NCI-H1048 (cell line): ENCODE measurements at regions not wholly inside any gene's neighbourhood (a gene's known extent, or its start where the extent isn't known, plus 50 kb on each side); places are given as distances from the start of the nearest gene placed in this dataset.

Experiments
- DNase-seq: peaks from one replicate; lab custom pipeline; 2025; lab: John Stamatoyannopoulos, UW

- no peak for DNase-seq
These were observed 88.6 kb upstream of the RCN1 start for GRCh38 chr11:32002311-32002710.

- no peak for DNase-seq
These were observed 92.9 kb upstream of the RCN1 start for GRCh38 chr11:31997955-31998354.

GRCh38 chr11:31996159-31996881, 94.6 kb upstream of the RCN1 start:
- DNase-seq, result no peak

GRCh38 chr11:31995525-31996094, 95.3 kb upstream of the RCN1 start:
- no peak for DNase-seq

GRCh38 chr11:31995032-31995431, 95.8 kb upstream of the RCN1 start:
- DNase-seq, result no peak

GRCh38 chr11:31987118-31988005, 103.5 kb upstream of the RCN1 start:
- no peak for DNase-seq

- DNase-seq, result no peak
These were observed 104.5 kb upstream of the RCN1 start for GRCh38 chr11:31986201-31986889.

DNA sequence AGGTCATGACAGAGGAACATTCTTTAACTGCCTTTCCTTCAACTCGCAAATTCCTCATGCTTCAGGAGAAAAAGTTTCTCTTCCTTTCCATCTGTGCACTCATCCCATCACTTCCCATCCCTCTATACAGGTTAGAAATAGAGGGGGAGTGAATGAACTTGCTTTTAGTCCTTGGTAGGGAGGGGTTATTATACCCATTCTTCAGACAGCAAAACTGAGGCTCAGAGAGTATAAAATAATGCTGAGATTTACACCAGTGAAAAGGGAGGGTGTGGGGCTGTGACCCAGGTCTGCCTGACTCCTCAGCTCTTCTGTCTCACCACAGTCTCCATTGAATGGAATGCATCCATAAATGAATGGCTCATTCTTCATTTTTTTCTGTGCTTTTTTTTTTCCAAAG, 109.4 kb upstream of the RCN1 start:
- no peak for DNase-seq

DNA sequence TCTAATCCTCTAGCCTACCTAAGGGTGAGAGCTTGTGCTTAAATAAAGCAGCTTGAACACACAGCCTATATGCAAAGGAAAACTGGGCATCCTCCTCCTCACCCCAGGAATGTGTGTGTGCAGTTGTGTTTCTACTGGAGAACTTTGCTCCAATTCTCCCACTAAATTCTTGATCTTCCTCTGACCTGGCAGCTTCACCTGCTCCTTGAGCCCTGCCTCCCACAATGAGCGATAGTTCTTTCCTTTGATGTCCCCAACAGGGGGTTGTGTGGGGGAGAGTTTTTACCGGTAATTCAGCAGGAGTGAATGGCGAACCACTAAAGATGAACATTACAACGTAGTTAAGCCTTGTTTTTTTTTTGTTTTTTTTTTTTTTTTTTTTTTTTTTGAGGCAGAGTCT, 113.5 kb upstream of the RCN1 start:
- no peak for DNase-seq

DNA sequence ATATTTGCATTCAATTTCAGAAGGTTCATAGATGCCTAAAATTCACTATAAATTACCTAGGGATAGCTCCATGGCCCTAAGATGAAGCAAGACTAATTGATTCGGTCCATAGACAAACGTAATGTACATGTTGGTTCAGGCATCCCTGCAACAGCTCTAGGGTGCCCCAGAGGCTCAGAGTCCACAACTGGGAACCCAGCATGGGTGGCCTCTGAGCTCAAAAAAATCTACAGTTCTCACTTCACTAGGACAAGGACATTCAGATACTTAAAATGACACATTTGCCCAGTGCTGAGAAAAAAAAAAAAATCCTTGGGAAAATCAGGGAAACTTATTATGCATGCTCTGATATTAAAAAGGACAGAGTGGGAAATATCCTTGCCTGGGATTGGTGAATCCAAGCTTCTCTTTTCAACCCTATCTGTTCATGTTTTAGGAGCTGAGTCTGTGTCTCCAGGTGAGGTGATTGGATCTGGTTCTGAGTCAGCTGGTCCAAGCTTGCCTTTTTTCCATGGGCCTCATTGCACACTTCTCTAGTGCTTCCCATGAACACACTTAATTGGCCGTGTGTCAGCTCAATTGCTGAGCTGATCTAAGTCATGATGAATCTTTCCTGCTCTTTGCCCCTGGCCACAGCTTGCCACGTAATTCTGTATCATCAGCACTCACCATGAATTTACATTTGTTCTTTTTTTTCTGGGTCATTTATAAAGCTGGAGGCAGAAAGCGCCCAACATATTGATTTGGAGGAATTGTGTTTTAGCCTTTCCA, 116.3 kb upstream of the RCN1 start:
- DNase-seq, result no peak

DNA sequence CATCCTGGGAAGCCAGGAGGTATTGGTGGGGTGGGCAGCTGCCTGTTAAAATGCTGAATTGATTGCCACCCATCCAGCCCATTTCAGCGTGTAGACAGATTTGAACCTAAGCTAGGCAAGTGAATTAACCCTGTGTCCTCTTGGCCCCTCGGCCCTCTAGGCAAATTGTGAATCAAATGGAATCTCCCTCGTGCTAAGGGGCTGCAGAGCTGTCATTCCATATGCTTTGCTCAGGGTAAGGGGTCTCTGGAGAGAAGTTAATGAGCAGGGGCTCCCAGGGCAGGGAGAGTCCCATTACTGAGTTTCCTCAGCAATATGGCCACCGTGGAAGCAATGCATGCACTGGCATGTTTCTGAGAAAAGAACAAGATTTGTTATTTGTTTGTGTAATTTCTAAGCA, 117.7 kb upstream of the RCN1 start:
- DNase-seq, result no peak

DNA sequence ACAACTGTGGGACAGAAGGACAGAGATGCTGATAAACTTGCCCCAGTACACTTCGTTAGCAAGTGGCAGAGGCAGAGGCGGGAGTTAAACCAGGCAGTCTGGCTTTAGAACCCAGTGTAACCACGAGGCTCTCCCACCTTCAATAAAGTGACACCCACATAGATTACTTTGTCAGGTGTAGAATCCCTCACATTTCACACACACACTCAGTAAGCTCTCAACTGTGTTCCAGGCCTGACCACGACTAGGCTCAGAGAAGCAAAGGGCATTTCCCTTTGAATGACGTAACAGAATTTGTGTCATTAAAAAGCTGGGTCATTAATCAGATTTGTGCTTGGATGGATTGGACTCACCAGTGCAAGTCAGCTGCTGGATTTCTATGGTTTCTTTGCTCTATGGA, 118.3 kb upstream of the RCN1 start:
- no peak for DNase-seq

DNA sequence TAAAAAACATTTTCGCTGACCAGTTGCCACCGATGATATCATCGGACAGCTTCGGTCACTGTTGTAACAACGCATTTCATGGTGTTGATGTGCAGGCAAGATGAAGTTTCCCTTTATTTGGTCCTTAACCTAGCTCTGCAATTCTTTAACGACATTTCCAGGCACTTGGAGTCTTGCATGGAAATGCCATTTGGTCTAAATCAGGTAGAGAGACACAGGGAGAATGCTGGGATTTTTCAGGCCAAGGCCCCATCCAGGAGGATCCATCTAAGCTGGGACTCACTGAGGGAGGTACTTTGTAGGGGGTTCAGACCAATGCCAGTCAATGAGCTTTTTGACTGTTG, 121.5 kb upstream of the RCN1 start:
- no peak for DNase-seq

DNA sequence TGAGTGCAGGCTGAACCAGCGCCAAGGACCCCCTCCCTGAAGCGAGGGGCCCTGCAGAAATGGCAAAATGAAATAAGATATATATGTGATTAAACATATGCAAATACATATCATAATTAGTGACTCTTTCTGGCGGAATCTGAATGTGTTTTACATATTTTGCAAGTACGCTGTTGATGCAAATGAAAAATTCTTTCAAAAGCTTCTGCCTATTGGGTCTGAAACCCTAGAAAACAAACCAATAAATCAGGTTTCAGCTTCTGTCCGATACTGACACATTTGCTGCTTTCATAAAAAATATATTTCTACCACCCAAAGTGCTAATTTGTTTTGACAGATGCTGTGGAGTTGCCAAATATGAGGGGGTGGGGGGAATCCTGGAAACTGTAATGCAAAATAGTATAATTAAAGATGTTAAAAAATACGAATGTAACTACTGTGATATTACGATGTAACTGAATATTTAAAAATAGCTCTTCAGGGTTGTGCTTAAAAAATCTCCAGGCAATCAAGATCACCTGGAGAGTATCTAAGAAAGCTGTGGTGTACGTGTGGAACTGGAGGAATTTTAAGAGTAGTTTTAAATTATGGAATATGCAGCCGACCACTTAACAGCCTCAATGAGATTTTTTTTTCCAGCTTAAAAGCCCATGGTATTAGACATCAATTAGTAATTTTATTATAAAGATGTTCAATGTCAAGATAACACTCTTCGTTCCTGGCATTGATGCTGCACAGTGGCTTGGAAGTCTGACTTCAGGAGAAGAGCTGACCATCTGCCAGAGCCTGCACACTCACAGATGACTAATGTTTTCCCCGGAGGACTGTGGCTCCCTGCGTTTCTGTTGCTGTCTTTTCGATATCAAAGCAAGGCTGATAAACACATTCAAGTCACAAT, 122.2 kb upstream of the RCN1 start:
- peak; percentile 22 for DNase-seq

GRCh38 chr11:31967404-31968130, 123.3 kb upstream of the RCN1 start:
- DNase-seq, result no peak

DNA sequence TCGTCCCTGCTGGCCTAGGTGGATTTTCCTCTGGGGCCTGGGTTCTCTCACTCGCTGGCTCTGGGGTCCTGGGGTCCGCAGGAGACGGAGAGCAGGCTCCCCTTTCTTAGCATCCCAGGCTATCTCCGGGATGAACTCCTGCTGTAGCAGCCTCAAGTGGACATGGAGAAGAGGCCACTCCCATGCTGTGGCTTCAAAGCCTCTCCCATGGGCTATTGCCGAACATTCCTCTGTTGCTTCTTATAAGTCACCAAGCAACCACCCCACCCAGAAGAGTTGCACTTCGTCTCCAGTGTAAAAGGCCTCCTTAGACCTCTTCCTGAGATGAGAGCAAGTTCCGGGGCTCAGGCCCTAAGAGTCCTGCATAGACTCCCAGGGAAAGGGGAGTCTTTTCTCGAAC, 124.0 kb upstream of the RCN1 start:
- DNase-seq, result no peak

DNA sequence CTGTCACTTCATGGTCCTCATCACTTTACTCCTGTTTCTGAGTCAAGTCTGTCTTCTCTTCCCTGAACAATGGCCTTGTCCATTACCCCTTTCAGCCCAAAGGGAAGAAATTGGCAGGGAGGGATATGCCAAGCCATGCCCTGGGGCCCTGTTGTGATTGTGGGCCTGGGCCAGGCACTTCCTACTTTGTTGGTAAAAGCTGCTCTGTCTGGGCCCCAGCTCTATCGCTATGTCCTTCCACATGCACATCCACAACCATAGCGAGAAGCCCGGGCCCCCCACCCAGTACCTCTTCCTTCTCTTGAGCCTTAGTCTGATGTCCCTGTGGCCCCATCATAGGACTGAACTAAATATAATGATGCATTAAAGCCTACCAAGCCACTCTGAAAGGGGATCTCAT, 126.7 kb upstream of the RCN1 start:
- DNase-seq, result no peak

DNA sequence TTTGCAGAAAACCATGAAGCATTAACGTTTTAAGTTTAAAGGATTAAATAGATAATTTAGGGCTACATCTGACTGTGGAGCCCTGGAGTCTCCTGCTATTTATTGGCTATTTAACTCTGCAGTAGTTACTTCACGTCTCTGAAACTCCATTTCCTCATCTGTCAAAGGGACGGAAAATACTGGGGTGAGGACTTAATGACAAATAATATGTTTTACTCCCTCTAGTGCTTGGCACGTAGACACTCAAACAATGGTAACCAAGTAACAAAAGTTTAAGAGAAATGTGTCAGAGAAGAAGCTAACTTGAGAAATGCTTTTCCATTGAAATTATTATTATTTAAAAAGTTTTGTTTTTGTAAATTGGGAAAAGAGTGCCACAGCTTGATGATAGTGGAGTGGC, 130.7 kb upstream of the RCN1 start:
- no peak for DNase-seq

- DNase-seq, result no peak
These were observed 131.2 kb upstream of the RCN1 start for GRCh38 chr11:31959716-31960115.

DNA sequence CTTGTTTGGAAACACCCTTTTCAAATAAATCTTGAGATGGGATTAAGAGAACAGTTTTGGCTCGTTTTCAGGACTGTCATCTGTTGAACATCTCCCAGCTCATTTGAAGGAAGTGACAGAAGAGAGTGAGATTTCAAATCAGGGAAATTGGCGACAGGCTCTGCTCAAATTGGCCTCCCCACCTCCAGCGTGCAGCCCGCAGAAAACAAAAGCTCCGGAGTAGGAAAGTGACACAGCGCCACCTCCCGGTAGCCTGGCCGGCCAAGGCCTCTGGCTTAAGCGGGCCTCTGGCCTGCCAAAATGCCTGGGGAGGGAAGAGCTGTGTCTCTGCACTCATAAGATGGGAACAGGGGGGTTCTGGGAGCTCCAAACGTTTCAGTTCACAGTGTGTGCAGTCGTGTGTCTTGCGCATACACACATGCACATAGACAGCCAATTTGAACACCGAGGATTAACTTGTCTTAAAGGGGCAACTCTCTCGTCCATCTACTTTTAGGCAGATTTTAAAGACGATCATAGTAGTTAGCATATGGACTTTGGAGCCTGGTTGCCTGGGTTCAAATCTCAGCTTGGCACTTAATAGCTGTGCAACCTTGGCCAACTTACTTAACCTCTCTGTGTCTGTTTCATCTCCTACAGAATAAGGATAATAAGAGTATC, 132.7 kb upstream of the RCN1 start:
- no peak for DNase-seq
